Activated CD8-positive, alpha-beta T cell treated with anti-CD3 and anti-CD28 coated beads for 36 hours (primary cell): ENCODE measurements at regions not wholly inside any gene's neighbourhood (a gene's known extent, or its start where the extent isn't known, plus 50 kb on each side); places are given as distances from the start of the nearest gene placed in this dataset.

Source experiments
- ATAC-seq: fragments of 200-7000 bp; cut with Tn5 transposase; one replicate; pipeline ENCODE4 v1.10.0; 2021; ENCODE audit warnings: mild to moderate bottlenecking, moderate library complexity
- CTCF ChIA-PET: fragments of 350-600 bp; sonication (Branson Sonifier 250); formaldehyde crosslinking; loops from one replicate; lab custom pipeline; 2021; ENCODE audit warnings: antibody characterized with exemption; lab: Charles Lee
- POLR2A ChIA-PET: fragments of 350-600 bp; sonication (Branson Sonifier 250); formaldehyde crosslinking; loops from one replicate; lab custom pipeline; 2021; ENCODE audit warnings: antibody characterized with exemption; lab: Charles Lee
- DNase-seq: peaks from one replicate; pipeline ENCODE4 v3.0.0-alpha.2; 2020
- H3K27ac Mint-ChIP-seq: one replicate; pipeline ENCODE4 v1.8.0; 2021; ENCODE audit warnings: mild to moderate bottlenecking, mixed read lengths
- H3K27me3 Mint-ChIP-seq: one replicate; pipeline ENCODE4 v1.8.0; 2021; ENCODE audit warnings: mixed read lengths
- H3K36me3 Mint-ChIP-seq: one replicate; pipeline ENCODE4 v1.8.0; 2021; ENCODE audit warnings: low read depth, mixed read lengths
- H3K4me1 Mint-ChIP-seq: one replicate; pipeline ENCODE4 v1.8.0; 2021; ENCODE audit warnings: low read depth, mixed read lengths
- H3K4me3 Mint-ChIP-seq: one replicate; pipeline ENCODE4 v1.8.0; 2021; ENCODE audit warnings: mild to moderate bottlenecking, moderate library complexity, mixed read lengths
- H3K9me3 Mint-ChIP-seq: one replicate; pipeline ENCODE4 v1.8.0; 2021; ENCODE audit warnings: mixed read lengths
- intact Hi-C: fragments of 100-400 bp; cut with micrococcal nuclease; formaldehyde crosslinking; loops from one replicate; pipeline ENCODE4 v1.10.0; 2022
- TF ChIP-seq, protein P1 (sequence below): fragments of 200-600 bp; IDR thresholded peaks from one replicate; pipeline ENCODE4 v1.8.0; 2022; ENCODE audit warnings: antibody characterized with exemption, mild to moderate bottlenecking

GRCh38 chr3:153649286-153649839 lies 471.8 kb upstream of the ARHGEF26 start:
- Mint-ChIP-seq H3K9me3 (peaks cover 6% of the 10 kb centered on the region), H3K36me3 (no peaks in the 10 kb centered on the region), H3K4me1 (peaks cover 4% of the 10 kb centered on the region), H3K4me3 (no peak overlapping the region), H3K27ac (no peak overlapping the region), H3K27me3 (no peaks in the 10 kb centered on the region)
- TF ChIP-seq, protein P1, sequence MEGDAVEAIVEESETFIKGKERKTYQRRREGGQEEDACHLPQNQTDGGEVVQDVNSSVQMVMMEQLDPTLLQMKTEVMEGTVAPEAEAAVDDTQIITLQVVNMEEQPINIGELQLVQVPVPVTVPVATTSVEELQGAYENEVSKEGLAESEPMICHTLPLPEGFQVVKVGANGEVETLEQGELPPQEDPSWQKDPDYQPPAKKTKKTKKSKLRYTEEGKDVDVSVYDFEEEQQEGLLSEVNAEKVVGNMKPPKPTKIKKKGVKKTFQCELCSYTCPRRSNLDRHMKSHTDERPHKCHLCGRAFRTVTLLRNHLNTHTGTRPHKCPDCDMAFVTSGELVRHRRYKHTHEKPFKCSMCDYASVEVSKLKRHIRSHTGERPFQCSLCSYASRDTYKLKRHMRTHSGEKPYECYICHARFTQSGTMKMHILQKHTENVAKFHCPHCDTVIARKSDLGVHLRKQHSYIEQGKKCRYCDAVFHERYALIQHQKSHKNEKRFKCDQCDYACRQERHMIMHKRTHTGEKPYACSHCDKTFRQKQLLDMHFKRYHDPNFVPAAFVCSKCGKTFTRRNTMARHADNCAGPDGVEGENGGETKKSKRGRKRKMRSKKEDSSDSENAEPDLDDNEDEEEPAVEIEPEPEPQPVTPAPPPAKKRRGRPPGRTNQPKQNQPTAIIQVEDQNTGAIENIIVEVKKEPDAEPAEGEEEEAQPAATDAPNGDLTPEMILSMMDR: no peak
- ChIA-PET POLR2A (no interaction called here), CTCF (no interaction called here)
- ATAC-seq (no peak), DNase-seq (no peak)
- intact Hi-C loops: no loop called here

GRCh38 chr3:153652076-153652475 lies 469.1 kb upstream of the ARHGEF26 start:
- DNase-seq: no peak
- no peak for ATAC-seq
- CTCF ChIA-PET: no interaction called here

DNA sequence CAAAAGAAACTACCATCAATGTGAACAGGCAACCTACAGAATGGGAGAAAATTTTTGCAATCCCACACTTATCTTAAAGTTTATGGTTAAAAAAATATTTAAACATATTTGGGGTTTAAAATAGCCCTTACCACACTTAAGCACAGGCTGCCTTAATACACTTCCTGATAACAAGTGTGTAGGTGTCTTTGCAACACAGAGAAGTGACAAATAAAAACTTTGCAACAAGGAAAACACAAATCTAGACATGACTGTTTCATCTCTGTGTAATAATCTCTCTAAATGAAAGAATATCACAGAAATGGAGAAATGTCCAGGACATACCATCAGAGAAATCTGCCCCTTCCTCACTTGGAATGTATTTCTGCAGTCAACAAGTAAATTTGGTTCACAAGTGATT lies 464.1 kb upstream of the ARHGEF26 start:
- Mint-ChIP-seq H3K27ac (no peak overlapping the region), H3K36me3 (no peaks in the 10 kb centered on the region), H3K27me3 (no peaks in the 10 kb centered on the region), H3K4me3 (no peak overlapping the region), H3K9me3 (peaks cover 6% of the 10 kb centered on the region), H3K4me1 (no peaks in the 10 kb centered on the region)
- ChIA-PET CTCF (no interaction called here), POLR2A (no interaction called here)
- intact Hi-C loops: no loop called here
- ATAC-seq (no peak), DNase-seq (no peak)
- TF ChIP-seq, protein P1: no peak

More at GRCh38 chr3:153652076-153652475, 469.1 kb upstream of the ARHGEF26 start:
- no peak overlapping the region for H3K4me3 Mint-ChIP-seq
- no peaks in the 10 kb centered on the region for H3K4me1 Mint-ChIP-seq
- H3K27me3 Mint-ChIP-seq: no peaks in the 10 kb centered on the region
- POLR2A ChIA-PET: no interaction called here
- intact Hi-C loops: no loop called here
- no peaks in the 10 kb centered on the region for H3K36me3 Mint-ChIP-seq
- H3K27ac Mint-ChIP-seq: no peak overlapping the region
- peaks cover 3% of the 10 kb centered on the region for H3K9me3 Mint-ChIP-seq
- TF ChIP-seq, protein P1: no peak

GRCh38 chr3:153657461-153657860 lies 463.7 kb upstream of the ARHGEF26 start:
- Mint-ChIP-seq H3K4me1 (no peaks in the 10 kb centered on the region), H3K27ac (no peak overlapping the region), H3K9me3 (peaks cover 6% of the 10 kb centered on the region), H3K4me3 (no peak overlapping the region), H3K27me3 (no peaks in the 10 kb centered on the region), H3K36me3 (no peaks in the 10 kb centered on the region)
- DNase-seq (no peak), ATAC-seq (no peak)
- ChIA-PET CTCF (no interaction called here), POLR2A (no interaction called here)
- intact Hi-C loops: no loop called here
- TF ChIP-seq, protein P1: no peak

DNA sequence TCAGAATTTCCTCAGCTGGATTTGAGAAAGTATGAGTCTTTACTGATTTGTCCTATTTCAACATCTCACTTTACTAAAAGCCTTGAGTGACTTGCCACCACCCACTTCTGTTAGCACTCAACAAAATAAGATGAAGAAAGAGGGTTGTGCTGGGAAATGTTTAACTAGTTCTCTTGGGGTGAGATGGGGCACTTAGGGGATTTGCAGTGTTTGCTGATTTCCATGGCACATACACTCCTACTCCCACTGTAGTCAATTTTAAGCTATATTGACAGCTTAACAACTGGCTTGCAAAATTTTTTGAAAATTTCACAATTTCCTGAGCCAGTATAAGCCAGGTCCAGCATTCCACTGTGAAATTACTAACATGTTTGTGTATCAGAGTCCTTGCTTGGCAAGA lies 463.1 kb upstream of the ARHGEF26 start:
- no peaks in the 10 kb centered on the region for H3K4me1 Mint-ChIP-seq
- no peaks in the 10 kb centered on the region for H3K27me3 Mint-ChIP-seq
- no peak overlapping the region for H3K4me3 Mint-ChIP-seq
- ATAC-seq (no peak), DNase-seq (no peak)
- no peaks in the 10 kb centered on the region for H3K36me3 Mint-ChIP-seq
- TF ChIP-seq, protein P1: no peak
- H3K9me3 Mint-ChIP-seq: peaks cover 6% of the 10 kb centered on the region
- POLR2A ChIA-PET: no interaction called here
- CTCF ChIA-PET: no interaction called here
- intact Hi-C loops: no loop called here
- H3K27ac Mint-ChIP-seq: no peak overlapping the region
